ENCODE measurements at regions not wholly inside any gene's neighbourhood (a gene's known extent, or its start where the extent isn't known, plus 50 kb on each side); places are given as distances from the start of the nearest gene placed in this dataset.

DNA sequence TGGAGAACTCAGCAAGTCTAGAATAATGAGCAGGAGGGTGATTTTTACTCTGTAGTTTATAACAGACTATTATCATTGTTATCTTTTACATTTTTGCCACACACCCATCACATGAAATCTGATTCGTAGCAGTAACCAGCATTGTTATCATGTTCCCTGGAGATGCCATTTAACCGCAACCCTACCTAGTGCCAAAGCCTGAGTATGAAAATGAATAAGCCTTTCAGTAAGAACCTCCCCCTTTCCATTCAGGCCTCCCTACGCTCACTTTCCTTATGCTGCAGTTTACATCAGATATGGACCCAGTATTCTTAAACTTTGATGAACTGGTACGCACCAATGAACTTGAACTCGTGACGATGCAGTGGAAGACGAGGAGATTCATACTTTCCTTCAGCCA is 158.7 kb upstream of the SPRED1 start:
- TF ChIP-seq CTCF (IDR thresholded peaks at IDR 0.05) = no peak
- TF ChIP-seq POLR2A (IDR thresholded peaks at IDR 0.05) = no peak
